ENCODE measurements at regions not wholly inside any gene's neighbourhood (a gene's known extent, or its start where the extent isn't known, plus 50 kb on each side); places are given as distances from the start of the nearest gene placed in this dataset.

GRCh38 chr5:92922231-92922967 is 658.6 kb downstream of the NR2F1-AS1 start:
- DNase-seq (ENCODE audit: low spot score), result peak; percentile 7

More at GRCh38 chr5:92922231-92922967, 658.6 kb downstream of the NR2F1-AS1 start:
- no peak overlapping the region for H3K4me3 ChIP-seq
- H3K9me3 Mint-ChIP-seq, result no peaks in the 10 kb centered on the region
- no peaks in the 10 kb centered on the region for H3K36me3 Mint-ChIP-seq (ENCODE audit: low read depth)
- H3F3A ChIP-seq (replicated peaks; ENCODE audit: low read depth), result no peaks in the 10 kb centered on the region
- H3K4me3 Mint-ChIP-seq, result no peak overlapping the region
- H3K27ac ChIP-seq (ENCODE audit: low read depth), result no peak overlapping the region
- H3K36me3 ChIP-seq (ENCODE audit: insufficient read depth), result no peaks in the 10 kb centered on the region
- TF ChIP-seq CTCF (conservative IDR thresholded peaks at IDR 0.05; ENCODE audit: low read depth in 2 of 2), result no peak
- TF ChIP-seq, protein P1, sequence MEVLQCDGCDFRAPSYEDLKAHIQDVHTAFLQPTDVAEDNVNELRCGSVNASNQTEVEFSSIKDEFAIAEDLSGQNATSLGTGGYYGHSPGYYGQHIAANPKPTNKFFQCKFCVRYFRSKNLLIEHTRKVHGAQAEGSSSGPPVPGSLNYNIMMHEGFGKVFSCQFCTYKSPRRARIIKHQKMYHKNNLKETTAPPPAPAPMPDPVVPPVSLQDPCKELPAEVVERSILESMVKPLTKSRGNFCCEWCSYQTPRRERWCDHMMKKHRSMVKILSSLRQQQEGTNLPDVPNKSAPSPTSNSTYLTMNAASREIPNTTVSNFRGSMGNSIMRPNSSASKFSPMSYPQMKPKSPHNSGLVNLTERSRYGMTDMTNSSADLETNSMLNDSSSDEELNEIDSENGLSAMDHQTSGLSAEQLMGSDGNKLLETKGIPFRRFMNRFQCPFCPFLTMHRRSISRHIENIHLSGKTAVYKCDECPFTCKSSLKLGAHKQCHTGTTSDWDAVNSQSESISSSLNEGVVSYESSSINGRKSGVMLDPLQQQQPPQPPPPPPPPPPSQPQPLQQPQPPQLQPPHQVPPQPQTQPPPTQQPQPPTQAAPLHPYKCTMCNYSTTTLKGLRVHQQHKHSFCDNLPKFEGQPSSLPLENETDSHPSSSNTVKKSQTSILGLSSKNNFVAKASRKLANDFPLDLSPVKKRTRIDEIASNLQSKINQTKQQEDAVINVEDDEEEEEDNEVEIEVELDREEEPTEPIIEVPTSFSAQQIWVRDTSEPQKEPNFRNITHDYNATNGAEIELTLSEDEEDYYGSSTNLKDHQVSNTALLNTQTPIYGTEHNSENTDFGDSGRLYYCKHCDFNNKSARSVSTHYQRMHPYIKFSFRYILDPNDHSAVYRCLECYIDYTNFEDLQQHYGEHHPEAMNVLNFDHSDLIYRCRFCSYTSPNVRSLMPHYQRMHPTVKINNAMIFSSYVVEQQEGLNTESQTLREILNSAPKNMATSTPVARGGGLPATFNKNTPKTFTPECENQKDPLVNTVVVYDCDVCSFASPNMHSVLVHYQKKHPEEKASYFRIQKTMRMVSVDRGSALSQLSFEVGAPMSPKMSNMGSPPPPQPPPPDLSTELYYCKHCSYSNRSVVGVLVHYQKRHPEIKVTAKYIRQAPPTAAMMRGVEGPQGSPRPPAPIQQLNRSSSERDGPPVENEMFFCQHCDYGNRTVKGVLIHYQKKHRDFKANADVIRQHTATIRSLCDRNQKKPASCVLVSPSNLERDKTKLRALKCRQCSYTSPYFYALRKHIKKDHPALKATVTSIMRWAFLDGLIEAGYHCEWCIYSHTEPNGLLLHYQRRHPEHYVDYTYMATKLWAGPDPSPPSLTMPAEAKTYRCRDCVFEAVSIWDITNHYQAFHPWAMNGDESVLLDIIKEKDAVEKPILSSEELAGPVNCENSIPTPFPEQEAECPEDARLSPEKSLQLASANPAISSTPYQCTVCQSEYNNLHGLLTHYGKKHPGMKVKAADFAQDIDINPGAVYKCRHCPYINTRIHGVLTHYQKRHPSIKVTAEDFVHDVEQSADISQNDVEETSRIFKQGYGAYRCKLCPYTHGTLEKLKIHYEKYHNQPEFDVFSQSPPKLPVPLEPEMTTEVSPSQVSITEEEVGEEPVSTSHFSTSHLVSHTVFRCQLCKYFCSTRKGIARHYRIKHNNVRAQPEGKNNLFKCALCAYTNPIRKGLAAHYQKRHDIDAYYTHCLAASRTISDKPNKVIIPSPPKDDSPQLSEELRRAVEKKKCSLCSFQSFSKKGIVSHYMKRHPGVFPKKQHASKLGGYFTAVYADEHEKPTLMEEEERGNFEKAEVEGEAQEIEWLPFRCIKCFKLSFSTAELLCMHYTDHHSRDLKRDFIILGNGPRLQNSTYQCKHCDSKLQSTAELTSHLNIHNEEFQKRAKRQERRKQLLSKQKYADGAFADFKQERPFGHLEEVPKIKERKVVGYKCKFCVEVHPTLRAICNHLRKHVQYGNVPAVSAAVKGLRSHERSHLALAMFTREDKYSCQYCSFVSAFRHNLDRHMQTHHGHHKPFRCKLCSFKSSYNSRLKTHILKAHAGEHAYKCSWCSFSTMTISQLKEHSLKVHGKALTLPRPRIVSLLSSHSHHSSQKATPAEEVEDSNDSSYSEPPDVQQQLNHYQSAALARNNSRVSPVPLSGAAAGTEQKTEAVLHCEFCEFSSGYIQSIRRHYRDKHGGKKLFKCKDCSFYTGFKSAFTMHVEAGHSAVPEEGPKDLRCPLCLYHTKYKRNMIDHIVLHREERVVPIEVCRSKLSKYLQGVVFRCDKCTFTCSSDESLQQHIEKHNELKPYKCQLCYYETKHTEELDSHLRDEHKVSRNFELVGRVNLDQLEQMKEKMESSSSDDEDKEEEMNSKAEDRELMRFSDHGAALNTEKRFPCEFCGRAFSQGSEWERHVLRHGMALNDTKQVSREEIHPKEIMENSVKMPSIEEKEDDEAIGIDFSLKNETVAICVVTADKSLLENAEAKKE (CRISPR knock-in tag; IDR thresholded peaks at IDR 0.05), result peak; percentile 87
- TF ChIP-seq, protein P2, sequence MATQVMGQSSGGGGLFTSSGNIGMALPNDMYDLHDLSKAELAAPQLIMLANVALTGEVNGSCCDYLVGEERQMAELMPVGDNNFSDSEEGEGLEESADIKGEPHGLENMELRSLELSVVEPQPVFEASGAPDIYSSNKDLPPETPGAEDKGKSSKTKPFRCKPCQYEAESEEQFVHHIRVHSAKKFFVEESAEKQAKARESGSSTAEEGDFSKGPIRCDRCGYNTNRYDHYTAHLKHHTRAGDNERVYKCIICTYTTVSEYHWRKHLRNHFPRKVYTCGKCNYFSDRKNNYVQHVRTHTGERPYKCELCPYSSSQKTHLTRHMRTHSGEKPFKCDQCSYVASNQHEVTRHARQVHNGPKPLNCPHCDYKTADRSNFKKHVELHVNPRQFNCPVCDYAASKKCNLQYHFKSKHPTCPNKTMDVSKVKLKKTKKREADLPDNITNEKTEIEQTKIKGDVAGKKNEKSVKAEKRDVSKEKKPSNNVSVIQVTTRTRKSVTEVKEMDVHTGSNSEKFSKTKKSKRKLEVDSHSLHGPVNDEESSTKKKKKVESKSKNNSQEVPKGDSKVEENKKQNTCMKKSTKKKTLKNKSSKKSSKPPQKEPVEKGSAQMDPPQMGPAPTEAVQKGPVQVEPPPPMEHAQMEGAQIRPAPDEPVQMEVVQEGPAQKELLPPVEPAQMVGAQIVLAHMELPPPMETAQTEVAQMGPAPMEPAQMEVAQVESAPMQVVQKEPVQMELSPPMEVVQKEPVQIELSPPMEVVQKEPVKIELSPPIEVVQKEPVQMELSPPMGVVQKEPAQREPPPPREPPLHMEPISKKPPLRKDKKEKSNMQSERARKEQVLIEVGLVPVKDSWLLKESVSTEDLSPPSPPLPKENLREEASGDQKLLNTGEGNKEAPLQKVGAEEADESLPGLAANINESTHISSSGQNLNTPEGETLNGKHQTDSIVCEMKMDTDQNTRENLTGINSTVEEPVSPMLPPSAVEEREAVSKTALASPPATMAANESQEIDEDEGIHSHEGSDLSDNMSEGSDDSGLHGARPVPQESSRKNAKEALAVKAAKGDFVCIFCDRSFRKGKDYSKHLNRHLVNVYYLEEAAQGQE (IDR thresholded peaks at IDR 0.05; ENCODE audit: unreplicated experiment), result no peak
- H3K4me1 Mint-ChIP-seq, result peaks cover 33% of the 10 kb centered on the region
- peak overlapping the region; percentile 53; the same call in 1 of the 2 replicates for H3K27ac Mint-ChIP-seq
- H3K4me2 ChIP-seq, result no peak overlapping the region
- H3K27me3 Mint-ChIP-seq (ENCODE audit: insufficient read depth, low read depth, poor library complexity), result no peaks in the 10 kb centered on the region
- H4K20me1 ChIP-seq (replicated peaks; ENCODE audit: insufficient read depth), result no peaks in the 10 kb centered on the region
- H3K27me3 ChIP-seq (ENCODE audit: insufficient read depth), result no peaks in the 10 kb centered on the region
- 0 out of 2 replicates have a peak, but pooled peaks cover 3% of the 10 kb centered on the region for H3K9me2 ChIP-seq (ENCODE audit: insufficient read depth)
- H3K79me2 ChIP-seq (replicated peaks; ENCODE audit: insufficient read depth), result no peaks in the 10 kb centered on the region
- no peak overlapping the region for H2AFZ ChIP-seq
- H3K4me1 ChIP-seq (ENCODE audit: insufficient read depth), result peaks cover 18% of the 10 kb centered on the region
- ATAC-seq, result peak; percentile 89

All from GM23338 (cell line).